ENCODE measurements at regions not wholly inside any gene's neighbourhood (a gene's known extent, or its start where the extent isn't known, plus 50 kb on each side); places are given as distances from the start of the nearest gene placed in this dataset.

- TF ChIP-seq CTCF (IDR thresholded peaks at IDR 0.05; ENCODE audit: low read depth, low read length) = no peak
- no peak for TF ChIP-seq POLR2A (IDR thresholded peaks at IDR 0.05; ENCODE audit: extremely low read depth, insufficient read length)
- no peak for TF ChIP-seq MYC (IDR thresholded peaks at IDR 0.05; ENCODE audit: low read depth, low read length)
These were observed 54.7 kb upstream of the SLC1A4 start for GRCh38 chr2:64934530-64934929.

Data from NB4 (cell line).